Aorta (tissue), 5 donors: ENCODE measurements at regions not wholly inside any gene's neighbourhood (a gene's known extent, or its start where the extent isn't known, plus 50 kb on each side); places are given as distances from the start of the nearest gene placed in this dataset.

Experiments
- ATAC-seq: fragments of 200-7000 bp; cut with Tn5 transposase; one replicate; pipeline ENCODE4 v1.9.1; 2022; ENCODE audit warnings: moderate library complexity; ENCODE audit not compliant: low FRiP score
- DNase-seq, 2 donors: peaks; one replicate each; pipeline ENCODE4 v3.0.0-alpha.2; 2020
- H3K27ac ChIP-seq, 2 donors: one replicate each; pipeline ENCODE4 v1.5.1; 2013; ENCODE audit warnings: low read length in 2 of 2, mild to moderate bottlenecking in 2 of 2, moderate library complexity in 2 of 2, control low read depth in 1 of 2, inconsistent platforms in 1 of 2, low read depth in 1 of 2
- H3K27me3 ChIP-seq, 2 donors: one replicate each; pipeline ENCODE4 v1.6.1; 2013; ENCODE audit warnings: control low read depth in 1 of 2, low read length in 1 of 2, mild to moderate bottlenecking in 1 of 2, moderate library complexity in 1 of 2; ENCODE audit not compliant: insufficient read depth in 2 of 2, control insufficient read depth in 1 of 2
- H3K36me3 ChIP-seq, 2 donors: one replicate each; pipeline ENCODE4 v1.6.1; 2013; ENCODE audit warnings: control low read depth in 1 of 2, low read length in 1 of 2, mild to moderate bottlenecking in 1 of 2; ENCODE audit not compliant: insufficient read depth in 2 of 2, control insufficient read depth in 1 of 2
- H3K4me1 ChIP-seq, 2 donors: one replicate each; pipeline ENCODE4 v1.6.1; 2013; ENCODE audit warnings: low read length in 2 of 2, control low read depth in 1 of 2, mild to moderate bottlenecking in 1 of 2, moderate library complexity in 1 of 2; ENCODE audit not compliant: insufficient read depth in 2 of 2, control insufficient read depth in 1 of 2
- H3K4me3 ChIP-seq, 2 donors: one replicate each; pipeline ENCODE4 v1.5.1; 2013; ENCODE audit warnings: low read length in 2 of 2, control low read depth in 1 of 2, mild to moderate bottlenecking in 1 of 2
- H3K9me3 ChIP-seq: one replicate; pipeline ENCODE4 v1.6.1; 2013; ENCODE audit warnings: mild to moderate bottlenecking, low read length; ENCODE audit not compliant: control insufficient read depth
- whole genome bisulfite sequencing, 2 donors: extraction: QIAGEN DNeasy Blood & Tissue Kit; methylation state at CpG; one replicate each; pipeline ENCODE4 v1.1.7; 2013; 5-methylcytosine and 5-hydroxymethylcytosine counted together
- intact Hi-C, 2 donors: fragments of 100-400 bp; cut with DNase I; formaldehyde crosslinking; loops; one replicate each; pipeline versions ENCODE4 v1.14.2 to v1.15.0; 2022
- donor health status: healthy with polysubstance abuse.
- donor health status: Bipolar disorder and iron deficiency.
- donor health status: DM: no; HTN: no; CAD: no.
- donor health status: DM: no; HTN: no; CAD: no.
- donor health status: DM: yes; HTN: yes; CAD: no.

- WGBS, 2 donors, result 49 to 54% methylated on average over 18 of the region's 18 CpGs
- no peaks in the 10 kb centered on the region for H3K4me1 ChIP-seq
- no peaks in the 10 kb centered on the region for H3K36me3 ChIP-seq
- H3K9me3 ChIP-seq, result no peaks in the 10 kb centered on the region
- no peak overlapping the region for H3K4me3 ChIP-seq
- no peak overlapping the region for H3K27ac ChIP-seq
- ATAC-seq (no peak), DNase-seq (no peak)
- no peaks in the 10 kb centered on the region for H3K27me3 ChIP-seq
- intact Hi-C loops, result no loop called here
Measured at GRCh38 chr19:31629579-31630363, 280.5 kb upstream of the TSHZ3 start.

- H3K36me3 ChIP-seq, result no peaks in the 10 kb centered on the region
- H3K4me1 ChIP-seq, result no peaks in the 10 kb centered on the region
- H3K27ac ChIP-seq, result no peak overlapping the region
- ATAC-seq, result no peak
- no peaks in the 10 kb centered on the region for H3K9me3 ChIP-seq
- intact Hi-C loops, result no loop called here
- 86 to 87% methylated on average over 8 of the region's 8 CpGs for WGBS, 2 donors
- H3K4me3 ChIP-seq, result no peak overlapping the region
- H3K27me3 ChIP-seq, result no peaks in the 10 kb centered on the region
- no peak for DNase-seq
Measured at GRCh38 chr19:31633014-31633413, 283.8 kb upstream of the TSHZ3 start.

GRCh38 chr19:31639306-31639705 lies 290.1 kb upstream of the TSHZ3 start:
- 59 to 67% methylated on average over 1 of the region's 1 CpG for WGBS, 2 donors
- no peaks in the 10 kb centered on the region for H3K4me1 ChIP-seq
- intact Hi-C loops, result no loop called here
- H3K4me3 ChIP-seq, result no peak overlapping the region
- no peaks in the 10 kb centered on the region for H3K36me3 ChIP-seq
- ATAC-seq (no peak), DNase-seq (no peak)
- H3K27ac ChIP-seq, result no peak overlapping the region
- no peaks in the 10 kb centered on the region for H3K9me3 ChIP-seq
- no peaks in the 10 kb centered on the region for H3K27me3 ChIP-seq

GRCh38 chr19:31641591-31641990 lies 292.4 kb upstream of the TSHZ3 start:
- 58 to 63% methylated on average over 2 of the region's 2 CpGs for WGBS, 2 donors
- H3K36me3 ChIP-seq, result no peaks in the 10 kb centered on the region
- H3K27me3 ChIP-seq, result no peaks in the 10 kb centered on the region
- no peak overlapping the region for H3K27ac ChIP-seq
- H3K4me3 ChIP-seq, result no peak overlapping the region
- ATAC-seq (no peak), DNase-seq (no peak)
- intact Hi-C loops, result no loop called here
- peaks cover 3% of the 10 kb centered on the region for H3K9me3 ChIP-seq
- no peaks in the 10 kb centered on the region for H3K4me1 ChIP-seq

GRCh38 chr19:31648347-31648746 lies 299.1 kb upstream of the TSHZ3 start:
- no peaks in the 10 kb centered on the region for H3K4me1 ChIP-seq
- H3K4me3 ChIP-seq, result no peak overlapping the region
- H3K36me3 ChIP-seq, result no peaks in the 10 kb centered on the region
- no peak for DNase-seq
- H3K27ac ChIP-seq, result no peak overlapping the region
- H3K27me3 ChIP-seq, result peaks cover 0 to 1% of the 10 kb centered on the region in 2 donors
- intact Hi-C loops, result no loop called here
- WGBS, 2 donors, result 57 to 66% methylated on average over 9 of the region's 9 CpGs
- H3K9me3 ChIP-seq, result peaks cover 6% of the 10 kb centered on the region
- no peak for ATAC-seq

- Histone ChIP-seq H3K27ac (no peak overlapping the region), H3K36me3 (no peaks in the 10 kb centered on the region), H3K4me1 (no peaks in the 10 kb centered on the region), H3K27me3 (peaks cover 0 to 1% of the 10 kb centered on the region in 2 donors), H3K9me3 (peaks cover 1% of the 10 kb centered on the region), H3K4me3 (no peak overlapping the region)
- ATAC-seq (no peak), DNase-seq (no peak)
- 89 to 91% methylated on average over 9 of the region's 9 CpGs for WGBS, 2 donors
- intact Hi-C loops, result no loop called here
Measured at GRCh38 chr19:31656507-31656906, 307.3 kb upstream of the TSHZ3 start.

- Histone ChIP-seq H3K27ac (no peak overlapping the region), H3K4me1 (no peaks in the 10 kb centered on the region), H3K27me3 (peaks cover 0 to 1% of the 10 kb centered on the region in 2 donors), H3K9me3 (no peaks in the 10 kb centered on the region), H3K36me3 (no peaks in the 10 kb centered on the region), H3K4me3 (no peak overlapping the region)
- WGBS, 2 donors, result 57 to 59% methylated on average over 6 of the region's 6 CpGs
- DNase-seq (no peak), ATAC-seq (no peak)
- intact Hi-C loops, result no loop called here
Measured at GRCh38 chr19:31658993-31659896, 310.0 kb upstream of the TSHZ3 start.

- intact Hi-C loops, result no loop called here
- Histone ChIP-seq H3K4me3 (no peak overlapping the region), H3K27ac (no peak overlapping the region), H3K27me3 (peaks cover 0 to 1% of the 10 kb centered on the region in 2 donors), H3K4me1 (no peaks in the 10 kb centered on the region), H3K9me3 (no peaks in the 10 kb centered on the region), H3K36me3 (no peaks in the 10 kb centered on the region)
- ATAC-seq (no peak), DNase-seq (no peak)
- WGBS, 2 donors, result 33 to 46% methylated on average over 4 of the region's 4 CpGs
Measured at GRCh38 chr19:31659897-31660210, 310.6 kb upstream of the TSHZ3 start.

- Histone ChIP-seq H3K4me1 (no peaks in the 10 kb centered on the region), H3K27ac (no peak overlapping the region), H3K36me3 (no peaks in the 10 kb centered on the region), H3K9me3 (no peaks in the 10 kb centered on the region), H3K27me3 (peaks cover 0 to 1% of the 10 kb centered on the region in 2 donors), H3K4me3 (no peak overlapping the region)
- 77 to 79% methylated on average over 7 of the region's 7 CpGs for WGBS, 2 donors
- no peak for ATAC-seq
- intact Hi-C loops, result no loop called here
- no peak for DNase-seq
Measured at GRCh38 chr19:31664096-31664495, 314.9 kb upstream of the TSHZ3 start.
